IMR-90 (cell line): ENCODE measurements at regions not wholly inside any gene's neighbourhood (a gene's known extent, or its start where the extent isn't known, plus 50 kb on each side); places are given as distances from the start of the nearest gene placed in this dataset.

ENCODE experiments used
- ATAC-seq: fragments of 200-7000 bp; cut with Tn5 transposase; 2 replicates; pipeline ENCODE4 v1.9.1; 2020; ENCODE audit warnings: low read depth, mild to moderate bottlenecking, moderate library complexity
- BruUV-seq: library from RNA; stranded (reverse); fragments of 400-500 nt; replicated peaks from 2 replicates; lab custom pipeline; 2021; lab: Mats Ljungman, UMichigan
- CTCF ChIA-PET: fragments of 300-600 bp; formaldehyde crosslinking; extraction: SDS; loops from one replicate; lab custom pipeline; 2021; ENCODE audit warnings: antibody characterized with exemption; lab: Yijun Ruan, JAX
- POLR2A ChIA-PET: fragments of 300-600 bp; sonication (Branson Sonifier 250); formaldehyde crosslinking; loops from one replicate; lab custom pipeline; 2022; ENCODE audit warnings: antibody characterized with exemption; ENCODE audit not compliant: unreplicated experiment; lab: Charles Lee
- DNase-seq: peaks from one replicate; pipeline ENCODE4 v3.0.0; 2013
- H2AFZ ChIP-seq: replicated peaks from 2 replicates; pipeline ENCODE3; 2013; ENCODE audit warnings: low read length, mild to moderate bottlenecking; ENCODE audit not compliant: poor library complexity
- H2AK5ac ChIP-seq: 2 replicates; pipeline ENCODE4 v1.6.1; 2013; ENCODE audit warnings: low read depth, low read length, inconsistent platforms
- H2AK9ac ChIP-seq: replicated peaks from 2 replicates; pipeline ENCODE3; 2013; ENCODE audit warnings: mild to moderate bottlenecking, low read depth, low read length, moderate library complexity; ENCODE audit not compliant: poor library complexity
- H2BK120ac ChIP-seq: 2 replicates; pipeline ENCODE4 v1.6.1; 2013; ENCODE audit warnings: low read depth, low read length, inconsistent platforms
- H2BK15ac ChIP-seq: 3 replicates; pipeline ENCODE4 v1.6.1; 2013; ENCODE audit warnings: low read depth, low read length, inconsistent platforms
- H2BK20ac ChIP-seq: 2 replicates; pipeline ENCODE4 v1.6.1; 2013; ENCODE audit warnings: low read depth, mild to moderate bottlenecking, inconsistent platforms, low read length, moderate library complexity
- H2BK5ac ChIP-seq: 2 replicates; pipeline ENCODE4 v1.6.1; 2013; ENCODE audit warnings: mild to moderate bottlenecking, low read depth, low read length, inconsistent platforms; ENCODE audit not compliant: poor library complexity, severe bottlenecking
- H3K14ac ChIP-seq: replicated peaks from 2 replicates; pipeline ENCODE4 v1.6.1; 2013; ENCODE audit warnings: low read depth, low read length, inconsistent platforms
- H3K18ac ChIP-seq: 2 replicates; pipeline ENCODE4 v1.6.1; 2013; ENCODE audit warnings: low read depth, low read length, control low read depth
- H3K23ac ChIP-seq: 2 replicates; pipeline ENCODE4 v1.6.1; 2013; ENCODE audit warnings: low read depth, low read length, inconsistent platforms
- H3K27ac ChIP-seq: 2 replicates; pipeline ENCODE4 v1.5.1; 2013; ENCODE audit warnings: mild to moderate bottlenecking, control low read depth, low read length; ENCODE audit not compliant: insufficient read depth
- H3K27me3 ChIP-seq: 2 replicates; pipeline ENCODE4 v1.6.1; 2013; ENCODE audit warnings: low read length; ENCODE audit not compliant: control insufficient read depth, insufficient read depth
- H3K36me3 ChIP-seq: 2 replicates; pipeline ENCODE4 v1.6.1; 2013; ENCODE audit warnings: low read length, mixed read lengths; ENCODE audit not compliant: control insufficient read depth, insufficient read depth
- H3K4ac ChIP-seq: 2 replicates; pipeline ENCODE4 v1.6.1; 2013; ENCODE audit warnings: low read depth, low read length, inconsistent platforms
- H3K4me1 ChIP-seq: 2 replicates; pipeline ENCODE4 v1.6.1; 2013; ENCODE audit warnings: low read length, mixed read lengths; ENCODE audit not compliant: control insufficient read depth, insufficient read depth
- H3K4me2 ChIP-seq: 2 replicates; pipeline ENCODE4 v1.6.1; 2013; ENCODE audit warnings: low read depth, mild to moderate bottlenecking, control low read depth, low read length, moderate library complexity
- H3K4me3 ChIP-seq: 2 replicates; pipeline ENCODE4 v1.5.1; 2013; ENCODE audit warnings: low read depth, mild to moderate bottlenecking, control low read depth, low read length, moderate library complexity; ENCODE audit not compliant: insufficient read depth
- H3K56ac ChIP-seq: 2 replicates; pipeline ENCODE4 v1.6.1; 2013; ENCODE audit warnings: low read length, inconsistent platforms; ENCODE audit not compliant: insufficient read depth; ENCODE audit errors: extremely low read depth
- H3K79me1 ChIP-seq, 2 experiments: 2 replicates each; pipeline ENCODE4 v1.6.1; 2013; ENCODE audit warnings: low read length in 2 of 2, inconsistent platforms in 1 of 2, low read depth in 1 of 2
- H3K9ac ChIP-seq: 2 replicates; pipeline ENCODE4 v1.6.1; 2013; ENCODE audit warnings: low read depth, low read length, control low read depth
- H3K9me1 ChIP-seq: 2 replicates; pipeline ENCODE4 v1.6.1; 2013; ENCODE audit warnings: low read length, inconsistent platforms; ENCODE audit not compliant: insufficient read depth
- H3K9me3 ChIP-seq: 2 replicates; pipeline ENCODE4 v1.6.1; 2013; ENCODE audit warnings: low read length; ENCODE audit not compliant: control insufficient read depth, insufficient read depth
- H4K20me1 ChIP-seq: 2 replicates; pipeline ENCODE4 v1.6.1; 2013; ENCODE audit warnings: low read length, inconsistent platforms; ENCODE audit not compliant: insufficient read depth
- H4K5ac ChIP-seq: 2 replicates; pipeline ENCODE4 v1.6.1; 2013; ENCODE audit warnings: mild to moderate bottlenecking, low read depth, low read length, control low read depth
- H4K8ac ChIP-seq, 2 experiments: 2 replicates each; pipeline ENCODE4 v1.6.1; 2013; ENCODE audit warnings: low read depth in 2 of 2, low read length in 2 of 2, control low read depth in 1 of 2, inconsistent platforms in 1 of 2
- H4K91ac ChIP-seq: 2 replicates; pipeline ENCODE4 v1.6.1; 2013; ENCODE audit warnings: low read depth, low read length, inconsistent platforms; ENCODE audit not compliant: insufficient read depth
- CHD1 ChIP-seq: IDR thresholded peaks from 2 replicates; pipeline ENCODE4 v1.6.1; 2012; ENCODE audit warnings: low read depth, low read length, improper control_type of control experiment
- ELK1 ChIP-seq: fragments of 150-350 bp; IDR thresholded peaks from 2 replicates; pipeline ENCODE4 v1.6.1; 2016; ENCODE audit warnings: low read depth, mild to moderate bottlenecking, low read length, moderate library complexity, borderline replicate concordance
- FOS ChIP-seq: fragments of 150-350 bp; IDR thresholded peaks from 2 replicates; pipeline ENCODE4 v1.6.1; 2016; ENCODE audit warnings: low read depth, low read length
- MAFK ChIP-seq: IDR thresholded peaks from 2 replicates; pipeline ENCODE4 v1.6.1; 2012; ENCODE audit warnings: low read depth, low read length, improper control_type of control experiment
- MAZ ChIP-seq: IDR thresholded peaks from 2 replicates; pipeline ENCODE4 v1.6.1; 2012; ENCODE audit warnings: low read depth, mild to moderate bottlenecking, low read length, improper control_type of control experiment, moderate library complexity, borderline replicate concordance
- RFX5 ChIP-seq: IDR thresholded peaks from 2 replicates; pipeline ENCODE4 v1.8.0; 2012; ENCODE audit warnings: low read depth, mild to moderate bottlenecking, low read length, moderate library complexity
- SMC3 ChIP-seq: fragments of 150-350 bp; IDR thresholded peaks from 2 replicates; pipeline ENCODE4 v1.6.1; 2016; ENCODE audit warnings: low read depth, mild to moderate bottlenecking, antibody characterized with exemption, low read length, moderate library complexity
- USF2 ChIP-seq: fragments of 150-350 bp; IDR thresholded peaks from 2 replicates; pipeline ENCODE4 v1.6.1; 2017; ENCODE audit warnings: mild to moderate bottlenecking, antibody characterized with exemption, low read length, low read depth
- dilution Hi-C: fragments of 300-500 bp; cut with HindIII; formaldehyde crosslinking; loops from one replicate; pipeline ENCODE4 v1.14.3; 2018; ENCODE audit warnings: low sequenced_read_pairs; ENCODE audit not compliant: unreplicated experiment
- in situ Hi-C: fragments of 300-500 bp; cut with MboI; formaldehyde crosslinking; loops from 3 replicates; pipeline ENCODE4 v1.14.3; 2019; ENCODE audit warnings: low sequenced_read_pairs, inconsistent platforms, mixed read lengths
- intact Hi-C: fragments of 100-400 bp; cut with micrococcal nuclease; formaldehyde crosslinking; loops from 2 replicates; pipeline ENCODE4 v1.10.0; 2022

GRCh38 chr2:34050413-34050812, 451.3 kb upstream of the FAM98A start:
- dilution Hi-C loops (no loop called here), intact Hi-C loops (no loop called here), in situ Hi-C loops (no loop called here)
- no TSS peak for BruUV-seq
- no peak overlapping the region for H2BK120ac ChIP-seq
- H3K56ac ChIP-seq, result no peak overlapping the region
- H3K9ac ChIP-seq, result no peak overlapping the region
- no peak overlapping the region for H3K4me2 ChIP-seq
- H2AK9ac ChIP-seq, result no peak overlapping the region
- no peaks in the 10 kb centered on the region for H3K36me3 ChIP-seq
- H4K5ac ChIP-seq, result no peak overlapping the region
- no peaks in the 10 kb centered on the region for H3K79me1 ChIP-seq
- ChIA-PET CTCF (interaction anchor here (0.7 kb wide), 1 partner anchor 305 kb away, joined by 3 read pairs; no protein-coding TSS in a partner anchor), POLR2A (no interaction called here)
- H4K91ac ChIP-seq, result no peak overlapping the region
- H4K20me1 ChIP-seq, result no peaks in the 10 kb centered on the region
- no peak overlapping the region for H3K14ac ChIP-seq
- H2AFZ ChIP-seq, result no peak overlapping the region
- peaks cover 4% of the 10 kb centered on the region for H3K9me3 ChIP-seq
- no peak overlapping the region for H3K4me3 ChIP-seq
- H3K9me1 ChIP-seq, result no peaks in the 10 kb centered on the region
- no peaks in the 10 kb centered on the region for H3K27me3 ChIP-seq
- H3K18ac ChIP-seq, result no peak overlapping the region
- no peak overlapping the region for H2BK15ac ChIP-seq
- H2AK5ac ChIP-seq, result no peak overlapping the region
- no peak overlapping the region for H3K23ac ChIP-seq
- no peak overlapping the region for H3K27ac ChIP-seq
- no peak overlapping the region for H3K4ac ChIP-seq
- H4K8ac ChIP-seq, result no peak overlapping the region
- no peaks in the 10 kb centered on the region for H3K4me1 ChIP-seq
- no peak for DNase-seq
- ATAC-seq, result no peak
- H2BK5ac ChIP-seq, result no peak overlapping the region
- TF ChIP-seq CHD1 (no peak), RFX5 (no peak), SMC3 (no peak), USF2 (no peak), MAFK (no peak), MAZ (no peak), ELK1 (no peak), FOS (no peak)
- H2BK20ac ChIP-seq, result no peak overlapping the region
